Mesenchymal stem cell (in vitro differentiated cells and primary cell): ENCODE measurements at regions not wholly inside any gene's neighbourhood (a gene's known extent, or its start where the extent isn't known, plus 50 kb on each side); places are given as distances from the start of the nearest gene placed in this dataset.

Experiments
- DNase-seq: peaks from one replicate; pipeline ENCODE4 v3.0.0-alpha.2; 2013
- H2AFZ ChIP-seq: one replicate; pipeline ENCODE4 v1.6.1; 2013; ENCODE audit warnings: low read depth, mild to moderate bottlenecking, control low read depth, inconsistent platforms, low read length, moderate library complexity
- H2AK5ac ChIP-seq: 2 replicates; pipeline ENCODE4 v1.6.1; 2013; ENCODE audit warnings: low read length, moderate library complexity, mild to moderate bottlenecking, inconsistent platforms; ENCODE audit not compliant: severe bottlenecking
- H2BK120ac ChIP-seq: one replicate; pipeline ENCODE4 v1.6.1; 2013; ENCODE audit warnings: low read depth, mild to moderate bottlenecking, inconsistent platforms, low read length, moderate library complexity
- H2BK12ac ChIP-seq, 2 experiments: one replicate each; pipeline ENCODE4 v1.6.1; 2013; ENCODE audit warnings: inconsistent platforms in 2 of 2, low read length in 2 of 2, mild to moderate bottlenecking in 2 of 2, moderate library complexity in 2 of 2, control low read depth in 1 of 2
- H2BK15ac ChIP-seq: one replicate; pipeline ENCODE4 v1.6.1; 2013; ENCODE audit warnings: mild to moderate bottlenecking, low read depth, inconsistent platforms; ENCODE audit not compliant: poor library complexity, severe bottlenecking
- H2BK5ac ChIP-seq: 2 replicates; pipeline ENCODE4 v1.6.1; 2013; ENCODE audit warnings: low read depth, mild to moderate bottlenecking, low read length, control low read depth, inconsistent platforms; ENCODE audit not compliant: poor library complexity, severe bottlenecking
- H3K14ac ChIP-seq, 2 experiments: one replicate each; pipeline ENCODE4 v1.6.1; 2013; ENCODE audit warnings: inconsistent platforms in 2 of 2, low read length in 2 of 2, control low read depth in 1 of 2, mild to moderate bottlenecking in 1 of 2, moderate library complexity in 1 of 2
- H3K18ac ChIP-seq, 2 experiments: one replicate each; pipeline ENCODE4 v1.6.1; 2013; ENCODE audit warnings: inconsistent platforms in 2 of 2, low read length in 2 of 2, control low read depth in 1 of 2, low read depth in 1 of 2, mild to moderate bottlenecking in 1 of 2
- H3K23ac ChIP-seq, 2 experiments: one replicate each; pipeline ENCODE4 v1.6.1; 2013; ENCODE audit warnings: inconsistent platforms in 2 of 2, low read length in 2 of 2, mild to moderate bottlenecking in 2 of 2, moderate library complexity in 2 of 2, control low read depth in 1 of 2
- H3K27ac ChIP-seq: 2 replicates; pipeline ENCODE4 v1.5.1; 2013; ENCODE audit warnings: mild to moderate bottlenecking, moderate library complexity, low read length, control low read depth, inconsistent platforms; ENCODE audit not compliant: poor library complexity, severe bottlenecking
- H3K27me3 ChIP-seq, 2 experiments: 2 replicates each; pipeline versions ENCODE4 v1.6.1 to v1.7.0; 2013; ENCODE audit warnings: low read length in 2 of 2, mild to moderate bottlenecking in 2 of 2, moderate library complexity in 2 of 2, control low read depth in 1 of 2, inconsistent platforms in 1 of 2; ENCODE audit not compliant: control insufficient read depth in 1 of 2, insufficient read depth in 1 of 2
- H3K36me3 ChIP-seq, 2 experiments: 2 replicates each; pipeline versions ENCODE4 v1.6.1 to v1.7.0; 2013; ENCODE audit warnings: low read length in 2 of 2, control low read depth in 1 of 2, inconsistent platforms in 1 of 2, low read depth in 1 of 2, mild to moderate bottlenecking in 1 of 2; ENCODE audit not compliant: insufficient read depth in 2 of 2, control insufficient read depth in 1 of 2
- H3K4ac ChIP-seq, 2 experiments: one replicate each; pipeline ENCODE4 v1.6.1; 2013; ENCODE audit warnings: inconsistent platforms in 2 of 2, low read length in 2 of 2, mild to moderate bottlenecking in 2 of 2, moderate library complexity in 2 of 2, control low read depth in 1 of 2, low read depth in 1 of 2
- H3K4me1 ChIP-seq: 2 replicates; pipeline ENCODE4 v1.6.1; 2013; ENCODE audit warnings: low read depth, low read length, control low read depth; ENCODE audit not compliant: control insufficient read depth, insufficient read depth
- H3K4me2 ChIP-seq: 2 replicates; pipeline ENCODE4 v1.6.1; 2013; ENCODE audit warnings: low read length, mild to moderate bottlenecking, inconsistent platforms; ENCODE audit not compliant: poor library complexity, severe bottlenecking
- H3K4me3 ChIP-seq, 2 experiments: 2 replicates each; pipeline versions ENCODE4 v1.5.1 to v1.7.0; 2013; ENCODE audit warnings: low read length in 2 of 2, mild to moderate bottlenecking in 2 of 2, control low read depth in 1 of 2, low read depth in 1 of 2; ENCODE audit not compliant: insufficient read depth in 1 of 2
- H3K79me1 ChIP-seq: replicated peaks from 2 replicates; pipeline ENCODE4 v1.6.1; 2013; ENCODE audit warnings: mild to moderate bottlenecking, control low read depth, low read length, inconsistent platforms; ENCODE audit not compliant: poor library complexity, severe bottlenecking
- H3K9ac ChIP-seq: 2 replicates; pipeline ENCODE4 v1.7.0; 2013; ENCODE audit warnings: mild to moderate bottlenecking, low read length, moderate library complexity
- H3K9me3 ChIP-seq: 2 replicates; pipeline ENCODE4 v1.7.0; 2013; ENCODE audit warnings: mild to moderate bottlenecking, low read length; ENCODE audit not compliant: control insufficient read depth
- H4K8ac ChIP-seq: one replicate; pipeline ENCODE4 v1.6.1; 2013; ENCODE audit warnings: inconsistent platforms, mild to moderate bottlenecking, low read length, moderate library complexity
- H4K91ac ChIP-seq: one replicate; pipeline ENCODE4 v1.6.1; 2013; ENCODE audit warnings: mild to moderate bottlenecking, low read length, inconsistent platforms
- WGBS: methylation state at CpG from one replicate; pipeline ENCODE4 v1.1.7; 2013; ENCODE audit warnings: mixed read lengths; 5-methylcytosine and 5-hydroxymethylcytosine counted together

DNA sequence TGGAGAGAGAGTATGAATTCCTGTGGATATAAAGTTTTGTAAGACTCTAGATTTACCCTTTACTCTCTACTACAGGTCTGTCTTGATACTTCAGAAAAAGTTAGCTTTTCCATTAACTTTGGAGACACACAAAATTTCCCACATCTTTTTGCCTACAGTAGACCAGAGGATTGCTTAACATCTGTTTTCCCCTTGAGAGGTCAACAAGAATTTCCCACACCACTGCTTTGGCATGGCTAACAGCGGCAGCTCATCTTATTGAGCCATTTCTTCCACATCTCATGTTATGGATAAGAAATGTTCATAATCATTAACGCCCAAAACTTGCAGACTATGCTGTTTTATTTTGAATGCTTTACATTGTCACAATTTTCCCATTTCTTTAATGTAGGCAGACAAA, 273.6 kb upstream of the RGPD4 start:
- Histone ChIP-seq H3K4me3 (no peak overlapping the region), H2BK120ac (no peak overlapping the region), H3K9me3 (peaks cover 22% of the 10 kb centered on the region), H2BK12ac (no peak overlapping the region), H3K4me2 (no peak overlapping the region), H4K91ac (no peak overlapping the region), H3K79me1 (no peaks in the 10 kb centered on the region), H3K36me3 (no peaks in the 10 kb centered on the region), H3K27me3 (no peaks in the 10 kb centered on the region), H3K23ac (no peak overlapping the region), H3K14ac (no peak overlapping the region), H3K18ac (no peak overlapping the region), H3K9ac (no peak overlapping the region), H4K8ac (no peak overlapping the region), H2AFZ (no peak overlapping the region), H2BK15ac (no peak overlapping the region), H3K27ac (no peak overlapping the region), H3K4me1 (no peaks in the 10 kb centered on the region), H3K4ac (no peak overlapping the region), H2AK5ac (no peak overlapping the region), H2BK5ac (no peak overlapping the region)
- WGBS: 90% methylated on average over 2 of the region's 2 CpGs
- no peak for DNase-seq

DNA sequence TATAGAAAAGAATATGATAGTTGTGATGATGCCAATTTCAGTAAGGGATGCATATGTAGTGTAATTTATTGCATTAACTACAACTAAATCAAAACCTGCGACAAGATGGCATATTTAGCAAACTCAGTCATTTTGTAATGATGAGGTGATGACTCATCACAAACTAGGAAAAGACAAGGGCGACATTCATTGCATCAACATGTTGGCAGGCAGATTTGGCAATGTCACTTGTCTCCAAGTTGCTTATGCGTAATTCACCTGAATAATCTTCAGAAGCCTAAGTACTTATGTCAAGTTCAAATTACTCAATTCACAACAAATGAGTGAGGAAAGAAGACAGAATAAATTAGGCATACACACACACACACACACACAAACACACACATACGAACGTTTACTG, 273.2 kb upstream of the RGPD4 start:
- Histone ChIP-seq H3K79me1 (no peaks in the 10 kb centered on the region), H3K4me3 (no peak overlapping the region), H3K9me3 (peaks cover 27% of the 10 kb centered on the region), H2AFZ (no peak overlapping the region), H2BK120ac (no peak overlapping the region), H3K18ac (no peak overlapping the region), H3K4me2 (no peak overlapping the region), H3K9ac (no peak overlapping the region), H2AK5ac (no peak overlapping the region), H4K8ac (no peak overlapping the region), H3K23ac (no peak overlapping the region), H3K36me3 (no peaks in the 10 kb centered on the region), H3K27ac (no peak overlapping the region), H4K91ac (no peak overlapping the region), H3K4me1 (no peaks in the 10 kb centered on the region), H3K4ac (no peak overlapping the region), H3K14ac (no peak overlapping the region), H3K27me3 (no peaks in the 10 kb centered on the region), H2BK5ac (no peak overlapping the region), H2BK15ac (no peak overlapping the region), H2BK12ac (no peak overlapping the region)
- DNase-seq: no peak
- WGBS: 79% methylated on average over 3 of the region's 5 CpGs

- H4K8ac ChIP-seq: no peak overlapping the region
- H3K4ac ChIP-seq: no peak overlapping the region
- no peak overlapping the region for H3K18ac ChIP-seq
- H3K14ac ChIP-seq: no peak overlapping the region
- H4K91ac ChIP-seq: no peak overlapping the region
- H3K27me3 ChIP-seq: no peaks in the 10 kb centered on the region
- H2BK5ac ChIP-seq: no peak overlapping the region
- DNase-seq: no peak
- no peak overlapping the region for H3K4me2 ChIP-seq
- H2AK5ac ChIP-seq: no peak overlapping the region
- H3K27ac ChIP-seq: no peak overlapping the region
- H3K9ac ChIP-seq: no peak overlapping the region
- no peak overlapping the region for H2BK15ac ChIP-seq
- H3K4me1 ChIP-seq: no peaks in the 10 kb centered on the region
- H3K9me3 ChIP-seq: peaks cover 28% of the 10 kb centered on the region
- no peak overlapping the region for H2BK120ac ChIP-seq
- H3K4me3 ChIP-seq: no peak overlapping the region
- H2BK12ac ChIP-seq: no peak overlapping the region
- H3K79me1 ChIP-seq: no peaks in the 10 kb centered on the region
- 67% methylated on average over 5 of the region's 5 CpGs for WGBS
- H3K23ac ChIP-seq: no peak overlapping the region
- no peak overlapping the region for H2AFZ ChIP-seq
- H3K36me3 ChIP-seq: no peaks in the 10 kb centered on the region
These were observed 270.6 kb upstream of the RGPD4 start for GRCh38 chr2:107556038-107556627.

DNA sequence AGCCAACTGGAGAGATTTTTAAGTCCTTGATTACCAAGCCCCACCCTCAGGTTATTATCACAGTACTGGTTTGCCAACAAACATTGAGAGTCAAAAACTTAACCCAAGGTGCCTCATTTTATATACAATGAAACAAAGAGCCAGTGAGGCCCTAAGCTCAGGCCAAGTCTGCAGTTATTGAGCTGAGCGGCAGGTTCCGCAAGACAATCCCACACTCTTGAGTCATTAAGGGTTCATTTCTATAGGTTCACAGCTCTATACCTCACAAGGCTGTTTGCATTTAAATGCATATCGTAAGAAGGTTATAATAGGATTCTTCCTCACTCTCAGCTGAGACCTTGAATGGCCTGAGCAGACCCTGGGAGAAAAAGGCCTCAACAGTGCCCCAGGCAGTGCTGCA, 268.4 kb upstream of the RGPD4 start:
- Histone ChIP-seq H2BK120ac (no peak overlapping the region), H4K91ac (no peak overlapping the region)

More for the DNA sequence above, 268.4 kb upstream of the RGPD4 start:
- H2BK5ac ChIP-seq: no peak overlapping the region
- 95% methylated on average over 3 of the region's 3 CpGs for WGBS
- DNase-seq: no peak
- H3K4me2 ChIP-seq: no peak overlapping the region
- H3K4ac ChIP-seq: no peak overlapping the region
- peaks cover 28% of the 10 kb centered on the region for H3K9me3 ChIP-seq
- H3K4me1 ChIP-seq: no peaks in the 10 kb centered on the region
- H4K8ac ChIP-seq: no peak overlapping the region
- no peaks in the 10 kb centered on the region for H3K36me3 ChIP-seq
- no peak overlapping the region for H2BK15ac ChIP-seq
- no peak overlapping the region for H3K23ac ChIP-seq
- no peak overlapping the region for H3K27ac ChIP-seq
- no peak overlapping the region for H3K4me3 ChIP-seq
- peaks cover 0 to 4% of the 10 kb centered on the region in 2 experiments for H3K27me3 ChIP-seq
- no peak overlapping the region for H2AK5ac ChIP-seq
- no peak overlapping the region for H3K14ac ChIP-seq
- H3K9ac ChIP-seq: no peak overlapping the region
- no peak overlapping the region for H3K18ac ChIP-seq
- no peak overlapping the region for H2AFZ ChIP-seq
- H2BK12ac ChIP-seq: no peak overlapping the region
- H3K79me1 ChIP-seq: no peaks in the 10 kb centered on the region
